COLO829 (cell line): ENCODE measurements at regions not wholly inside any gene's neighbourhood (a gene's known extent, or its start where the extent isn't known, plus 50 kb on each side); places are given as distances from the start of the nearest gene placed in this dataset.
"Not testable (repeated sequence)": the region's sequence is repeated elsewhere in the genome, so short reads cannot be mapped to it uniquely, and the experiment has no call there.

Source experiments
- DNase-seq: peaks from one replicate; pipeline ENCODE4 v3.0.0; 2012; ENCODE audit warnings: low spot score

GRCh38 chr16:61181982-61182381 lies 854.3 kb downstream of the CDH8 start:
- DNase-seq: no peak

GRCh38 chr16:61179561-61179960 lies 856.7 kb downstream of the CDH8 start:
- no peak for DNase-seq

GRCh38 chr16:61165797-61166196 lies 870.4 kb downstream of the CDH8 start:
- no peak for DNase-seq

GRCh38 chr16:61150351-61150750 lies 885.9 kb downstream of the CDH8 start:
- DNase-seq: no peak

- no peak for DNase-seq
Observed at GRCh38 chr16:61149709-61150108, 886.5 kb downstream of the CDH8 start.

- DNase-seq: no peak
Observed at GRCh38 chr16:61148930-61149329, 887.3 kb downstream of the CDH8 start.

GRCh38 chr16:61146429-61146828 lies 889.8 kb downstream of the CDH8 start:
- no peak for DNase-seq

- DNase-seq: no peak
Observed at GRCh38 chr16:61131447-61131846, 904.8 kb downstream of the CDH8 start.

GRCh38 chr16:61128545-61129323 lies 907.5 kb downstream of the CDH8 start:
- DNase-seq: no peak

GRCh38 chr16:61105544-61105943 lies 930.7 kb downstream of the CDH8 start:
- no peak for DNase-seq

- DNase-seq: no peak
Observed at GRCh38 chr16:61098505-61098904, 937.7 kb downstream of the CDH8 start.

GRCh38 chr16:61091300-61091699 lies 944.9 kb downstream of the CDH8 start:
- DNase-seq: not testable (repeated sequence)

GRCh38 chr16:61083711-61084110 lies 952.5 kb downstream of the CDH8 start:
- DNase-seq: no peak

GRCh38 chr16:61074324-61074723 lies 961.9 kb downstream of the CDH8 start:
- DNase-seq: no peak

GRCh38 chr16:61057635-61058034 lies 978.6 kb downstream of the CDH8 start:
- no peak for DNase-seq

- no peak for DNase-seq
Observed at GRCh38 chr16:61050547-61050946, 985.7 kb downstream of the CDH8 start.

- DNase-seq: no peak
Observed at GRCh38 chr16:61045931-61046330, 990.3 kb downstream of the CDH8 start.

GRCh38 chr16:61042737-61043136 lies 993.5 kb downstream of the CDH8 start:
- DNase-seq: no peak

GRCh38 chr16:61030616-61031015 lies 1005.6 kb downstream of the CDH8 start:
- no peak for DNase-seq

- DNase-seq: no peak
Observed at GRCh38 chr16:61024180-61024900, 1011.9 kb downstream of the CDH8 start.

- DNase-seq: no peak
Observed at GRCh38 chr16:61014869-61015268, 1021.4 kb downstream of the CDH8 start.

- DNase-seq: no peak
Observed at GRCh38 chr16:61007694-61008093, 1028.5 kb downstream of the CDH8 start.

- no peak for DNase-seq
Observed at GRCh38 chr16:61005952-61006351, 1030.3 kb downstream of the CDH8 start.
